ENCODE measurements at regions not wholly inside any gene's neighbourhood (a gene's known extent, or its start where the extent isn't known, plus 50 kb on each side); places are given as distances from the start of the nearest gene placed in this dataset.

DNA sequence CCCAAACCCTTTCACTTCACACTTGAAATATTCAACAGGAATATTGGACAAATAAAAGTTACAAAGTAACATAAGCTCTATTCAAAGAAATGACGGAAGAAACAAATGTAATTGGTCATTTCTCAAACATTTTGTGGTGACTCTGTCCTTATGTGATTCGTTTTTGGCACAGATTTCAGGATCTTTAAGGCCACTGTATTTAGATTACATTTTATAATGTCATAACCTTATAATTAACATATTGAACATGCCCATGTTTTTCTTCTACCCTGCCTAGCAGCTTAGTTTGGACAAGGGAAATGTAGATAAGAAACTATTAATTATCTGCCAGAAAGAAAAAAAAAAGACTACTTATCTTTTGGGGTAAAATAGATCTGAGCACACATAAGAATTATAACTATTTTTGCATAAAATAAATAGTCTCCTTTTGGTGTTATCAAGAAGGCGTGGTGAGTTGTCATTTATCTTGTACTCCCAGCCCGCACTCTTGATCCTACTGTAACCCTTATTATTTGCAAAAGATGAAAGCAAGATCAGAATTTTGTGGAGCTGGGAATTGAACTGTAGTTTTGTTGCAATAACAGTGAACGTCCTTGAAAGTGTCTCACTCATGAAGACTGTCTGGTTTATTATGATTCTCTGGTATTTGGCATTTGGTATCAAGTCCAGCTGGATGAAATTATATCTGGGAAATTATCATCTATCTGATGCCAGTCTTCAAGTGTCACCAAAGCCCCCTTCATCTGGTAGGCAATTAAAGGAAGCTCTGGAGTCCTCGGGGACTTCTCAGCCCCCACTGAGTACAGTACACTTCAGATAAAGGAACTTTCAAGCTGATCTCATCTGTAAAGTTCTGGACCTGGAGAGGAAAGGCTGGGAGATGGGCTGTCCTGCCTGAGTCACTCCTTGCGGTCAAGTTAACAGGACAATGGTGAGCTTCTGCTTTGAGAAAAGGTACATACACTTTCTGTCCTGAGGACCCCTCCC, 175.7 kb upstream of the INHBA start:
- no peak for DNase-seq (ENCODE audit: low spot score)

DNA sequence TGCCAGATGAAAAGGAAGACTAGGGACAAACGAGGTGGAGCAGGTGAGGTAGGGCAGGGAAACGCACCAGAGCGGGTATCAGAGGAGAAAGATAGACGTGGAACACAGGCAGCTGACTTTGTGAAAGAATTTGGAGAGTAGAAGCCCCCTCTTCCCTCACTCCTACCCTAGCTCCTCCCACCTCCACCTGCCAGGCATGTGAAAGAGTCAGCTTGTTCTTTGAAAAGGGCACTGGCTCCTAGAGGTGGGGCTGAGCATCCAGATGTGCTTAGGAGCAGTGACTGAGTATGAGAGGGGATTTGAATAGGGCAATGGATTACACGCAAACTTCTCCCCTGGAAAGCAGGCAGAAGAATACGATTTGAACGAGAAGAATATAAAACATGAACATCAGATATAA, 174.2 kb upstream of the INHBA start:
- DNase-seq (ENCODE audit: low spot score) = no peak

DNA sequence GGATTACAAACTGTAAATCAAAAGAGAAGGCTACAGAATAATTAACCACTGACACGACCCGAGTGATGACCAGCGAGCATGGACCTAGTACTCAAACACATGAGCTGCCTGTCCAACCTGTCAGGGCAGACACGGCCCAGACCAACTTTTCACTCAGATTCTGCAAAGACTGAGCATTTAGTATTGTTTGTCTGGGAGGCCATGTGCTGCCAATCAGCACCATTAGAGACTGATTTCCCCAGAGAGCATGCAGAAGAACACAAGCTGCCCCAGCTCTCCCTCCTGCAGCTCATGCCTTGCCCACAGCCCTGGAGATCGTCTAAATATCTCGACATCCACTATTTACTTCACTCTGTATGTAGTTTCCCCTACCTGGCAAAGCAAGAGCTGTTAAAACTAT, 172.6 kb upstream of the INHBA start:
- no peak for DNase-seq (ENCODE audit: low spot score)

DNA sequence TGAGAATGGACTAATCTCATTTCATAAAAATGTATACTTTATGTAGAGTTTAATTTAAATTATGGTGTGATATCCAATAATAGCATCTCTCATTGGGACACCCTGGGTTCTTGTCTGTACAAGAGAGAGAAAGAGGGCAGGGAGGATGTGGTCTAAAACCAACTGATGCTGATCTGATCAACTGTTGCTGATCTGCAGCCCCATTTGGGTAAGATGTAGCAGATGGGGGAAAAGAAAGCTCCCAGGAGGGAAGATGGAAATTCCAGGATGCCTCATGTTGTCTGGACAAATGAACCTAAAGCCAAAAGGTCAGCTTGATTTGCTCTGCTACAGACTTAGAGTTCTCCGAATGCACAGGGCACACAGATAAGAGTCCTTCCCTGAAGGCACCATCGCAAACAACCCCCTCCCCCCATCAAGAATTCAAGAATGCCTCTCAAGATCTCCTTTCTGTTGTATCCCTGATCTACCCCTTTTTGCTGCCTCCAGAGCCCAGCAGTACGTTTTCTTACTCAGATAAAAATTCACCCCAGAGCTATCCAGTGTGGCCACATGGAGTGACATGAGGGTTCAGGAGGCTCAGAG, 171.4 kb upstream of the INHBA start:
- no peak for DNase-seq (ENCODE audit: low spot score)

DNA sequence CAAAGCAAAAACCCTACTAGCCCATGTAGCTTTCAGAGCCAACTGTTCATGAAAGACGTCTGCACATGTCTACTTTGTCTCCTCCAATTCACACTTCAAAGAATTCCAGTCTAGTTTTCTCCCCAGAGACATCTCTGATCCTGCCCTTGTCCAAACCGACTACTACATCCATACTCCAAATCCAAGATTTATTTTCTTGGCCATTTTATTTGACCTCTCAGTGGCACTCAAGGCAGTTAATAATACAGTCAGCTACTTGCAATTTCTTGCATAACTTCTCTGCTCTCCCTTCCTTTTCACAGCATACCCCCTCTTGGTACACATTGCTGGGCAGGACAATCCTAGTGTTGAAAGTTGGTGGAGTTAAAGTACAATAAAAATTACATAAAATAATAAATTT, 170.9 kb upstream of the INHBA start:
- DNase-seq (ENCODE audit: low spot score) = no peak

DNA sequence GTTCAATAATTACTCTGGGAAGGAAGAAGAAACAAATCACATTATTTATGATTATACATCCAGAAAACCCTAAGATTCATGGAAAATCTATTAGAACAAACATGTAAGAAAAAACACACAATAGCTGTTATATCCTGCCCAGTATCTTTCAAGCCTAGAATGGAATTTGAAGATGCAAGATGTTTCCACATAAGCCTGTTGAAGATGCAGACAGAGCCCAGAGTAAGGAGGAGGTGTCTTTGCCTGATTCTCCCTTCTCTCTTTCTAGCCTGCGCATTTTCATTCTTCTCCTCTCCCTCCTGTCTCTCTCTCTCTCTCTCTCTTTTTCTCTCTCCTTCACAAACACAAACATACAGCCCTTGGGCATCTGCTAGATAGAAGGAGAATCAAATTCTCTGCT, 170.1 kb upstream of the INHBA start:
- DNase-seq (ENCODE audit: low spot score) = no peak

DNA sequence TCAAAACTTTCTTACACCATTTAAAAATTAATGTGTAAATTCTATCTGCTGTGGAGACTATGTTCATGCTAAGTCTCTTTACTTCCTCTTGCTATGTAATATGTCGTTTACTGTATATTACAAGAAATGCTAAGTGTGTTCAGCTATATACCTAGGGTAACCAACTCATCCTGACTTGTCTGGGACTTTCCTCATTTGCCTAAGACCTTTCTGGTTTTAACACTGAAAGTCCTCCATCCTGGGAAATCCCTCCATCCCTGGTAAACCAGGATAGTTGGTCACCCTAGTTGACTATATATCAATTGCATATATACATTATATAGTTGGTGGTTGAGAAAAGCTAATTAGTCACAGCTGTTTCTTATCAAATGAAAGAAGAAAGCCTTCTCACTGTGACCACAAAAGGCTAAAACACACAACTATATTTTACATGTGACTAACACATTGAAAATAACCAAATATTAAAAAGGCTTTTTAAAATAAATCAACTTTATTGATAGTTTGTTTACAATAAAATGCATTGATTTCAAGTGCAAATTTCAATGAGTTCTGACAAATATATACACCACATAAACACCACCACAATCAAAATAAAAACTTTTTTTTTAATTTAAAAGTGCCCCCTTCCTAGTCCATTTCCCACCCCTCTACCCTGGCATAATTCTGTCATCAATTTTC, 167.7 kb upstream of the INHBA start:
- DNase-seq (ENCODE audit: low spot score) = no peak

DNA sequence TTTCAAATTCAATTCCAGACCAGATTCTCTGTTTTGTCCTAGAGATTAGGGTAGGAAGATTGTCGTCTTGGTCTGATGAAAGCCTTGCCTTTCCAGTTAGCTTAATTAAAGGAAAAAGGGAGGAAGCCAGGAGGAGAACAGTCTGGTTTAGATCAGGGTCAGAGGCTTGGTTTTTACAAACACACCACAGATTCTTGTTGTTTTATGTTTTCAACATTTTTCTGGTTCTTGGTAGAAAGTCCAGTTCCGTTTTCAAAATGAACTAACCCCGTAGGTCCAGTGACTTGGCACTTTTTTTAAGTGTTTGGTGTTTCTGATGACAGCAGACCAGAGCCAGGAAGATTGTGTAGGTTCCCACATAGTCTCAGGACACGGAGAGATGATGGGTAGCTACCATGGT, 167.1 kb upstream of the INHBA start:
- no peak for DNase-seq (ENCODE audit: low spot score)

DNA sequence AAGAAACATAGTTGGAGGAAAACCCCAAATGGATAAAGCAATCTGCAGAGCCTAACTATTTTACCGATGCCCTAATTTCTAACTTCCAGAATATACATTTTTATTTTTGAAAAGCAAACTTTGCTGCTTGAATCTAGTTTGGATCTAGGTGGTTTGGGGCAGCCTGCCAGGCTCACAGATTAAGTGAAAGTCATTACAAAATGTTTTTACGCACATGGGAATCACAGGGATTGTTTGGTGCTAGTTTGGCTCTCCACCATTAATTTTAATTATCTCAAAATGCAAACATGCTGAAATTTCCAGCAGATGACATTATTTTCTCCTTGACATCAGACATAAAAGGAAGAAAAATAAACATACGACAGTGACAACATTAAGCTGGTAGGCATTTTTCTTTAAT, 166.7 kb upstream of the INHBA start:
- no peak for DNase-seq (ENCODE audit: low spot score)

DNA sequence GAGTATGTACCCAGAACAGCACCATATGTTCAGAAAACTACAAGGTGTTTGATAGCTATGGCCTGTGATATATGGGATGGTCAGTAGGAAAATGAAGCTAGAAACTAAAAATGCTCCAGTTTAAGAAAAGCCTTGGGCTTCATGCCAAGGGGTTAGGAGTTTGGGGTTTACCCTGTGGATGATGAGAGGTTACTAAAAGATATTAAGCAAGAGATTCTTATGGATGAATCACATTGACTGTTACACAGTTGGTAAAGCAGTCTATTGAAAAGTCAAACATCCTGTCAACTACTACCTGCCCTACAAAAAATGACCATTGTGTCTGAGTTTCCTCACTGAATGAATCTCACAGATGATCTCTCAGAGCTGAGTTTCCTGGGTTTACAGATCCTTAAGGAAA, 166.2 kb upstream of the INHBA start:
- DNase-seq (ENCODE audit: low spot score) = no peak

DNA sequence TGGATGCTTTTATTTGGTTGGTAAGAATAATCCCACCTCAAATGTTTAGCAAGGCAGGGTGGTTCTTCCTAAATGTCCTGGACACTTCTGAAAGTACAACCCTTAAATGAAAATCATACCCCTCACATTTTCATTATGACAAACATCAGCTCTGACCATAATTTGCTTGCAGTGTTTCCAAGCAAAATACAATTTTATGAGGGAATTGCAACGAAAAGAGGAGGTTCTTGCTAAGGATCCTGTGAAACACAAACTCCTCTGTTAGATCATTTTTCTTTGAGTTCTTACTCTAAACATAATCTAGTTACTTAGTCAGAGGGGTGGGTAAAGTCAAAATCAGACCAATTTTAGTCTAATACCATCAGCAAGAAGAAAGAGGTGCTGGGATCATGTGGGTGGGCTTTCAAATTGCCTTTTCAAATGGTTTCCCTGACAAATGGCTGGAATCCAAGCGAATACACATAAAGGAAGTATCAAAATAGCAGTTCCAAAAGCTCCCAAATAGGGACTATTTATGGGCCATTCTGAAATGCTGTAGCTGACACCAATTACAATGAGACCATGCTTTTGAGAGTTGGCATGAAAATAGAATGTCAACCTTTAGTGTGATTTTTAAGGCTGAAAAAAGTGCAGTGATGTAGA, 164.9 kb upstream of the INHBA start:
- DNase-seq (ENCODE audit: low spot score) = no peak

DNA sequence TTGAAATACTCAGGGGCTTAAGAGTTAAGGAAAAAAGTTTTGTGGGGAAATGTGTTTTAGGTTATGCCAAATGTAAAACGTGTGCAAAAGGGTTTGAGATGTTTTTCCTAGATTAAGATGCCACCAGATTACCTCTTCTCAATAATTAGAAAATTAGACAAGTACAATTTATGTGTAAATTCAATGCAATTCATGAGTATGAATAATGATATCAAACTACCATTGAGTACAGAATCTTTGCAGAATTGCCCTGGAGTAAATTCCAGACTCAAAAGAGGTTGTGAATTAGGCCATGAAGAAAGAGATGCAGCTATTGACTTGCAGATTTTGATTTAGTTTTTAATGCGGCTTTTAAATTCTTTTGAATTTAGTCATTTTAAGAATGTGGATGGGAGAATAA, 159.4 kb upstream of the INHBA start:
- no peak for DNase-seq (ENCODE audit: low spot score)

DNA sequence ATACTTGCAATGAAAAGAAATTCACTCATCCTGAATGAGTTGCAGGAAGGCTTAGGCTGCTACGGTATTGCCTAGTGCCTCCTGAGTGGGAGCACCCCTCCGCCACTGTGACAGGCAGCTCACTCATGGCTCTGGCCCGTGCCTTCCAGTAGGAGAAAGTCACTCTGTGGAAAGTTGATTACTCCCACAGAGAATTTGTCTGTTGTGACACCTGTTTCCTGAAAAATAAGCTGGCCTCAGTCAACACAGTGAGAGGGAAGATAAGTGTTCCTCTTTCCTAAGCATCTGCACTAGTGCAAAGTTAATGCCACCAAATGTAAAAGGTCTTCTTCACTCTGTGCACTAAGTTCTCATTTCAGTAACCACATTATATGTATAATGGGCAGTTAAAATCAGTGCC, 158.8 kb upstream of the INHBA start:
- no peak for DNase-seq (ENCODE audit: low spot score)

DNA sequence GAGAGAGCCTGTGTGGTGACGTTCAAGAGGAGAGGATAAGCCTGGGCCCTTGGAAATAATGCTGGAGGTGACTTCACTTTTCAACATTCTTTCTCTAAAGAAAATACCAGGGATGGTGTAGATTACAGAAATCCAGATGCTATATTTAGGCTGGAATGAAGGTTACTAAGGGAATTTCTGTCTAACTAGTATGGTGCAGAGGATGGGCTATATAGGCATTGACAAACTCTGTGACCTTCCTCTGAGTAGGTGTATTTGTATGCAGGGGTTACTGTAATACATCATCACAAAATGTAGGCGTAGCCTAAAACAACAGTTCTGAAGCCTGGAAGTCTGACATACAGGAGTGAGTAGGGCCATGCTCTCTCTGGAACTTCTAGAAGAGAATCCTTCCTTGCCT, 155.3 kb upstream of the INHBA start:
- DNase-seq (ENCODE audit: low spot score) = no peak

DNA sequence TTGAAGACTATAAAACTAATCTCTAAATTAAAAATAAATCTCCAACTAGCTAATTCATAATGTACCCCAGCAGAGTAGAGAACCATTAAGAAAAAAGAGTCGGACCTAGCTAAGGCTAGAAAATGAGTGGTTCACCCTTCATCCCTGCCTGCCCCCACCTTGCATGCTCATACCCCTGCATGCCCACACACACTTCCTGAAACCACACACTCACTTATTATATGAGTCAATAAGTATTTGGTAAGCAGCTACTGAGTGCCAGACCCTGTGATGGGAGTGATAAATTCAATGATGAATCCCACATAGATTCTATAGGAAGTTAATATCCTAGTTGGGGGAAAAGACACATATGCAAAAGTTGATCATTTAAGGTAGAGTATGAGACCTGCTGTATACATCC, 152.9 kb upstream of the INHBA start:
- DNase-seq (ENCODE audit: low spot score) = no peak

DNA sequence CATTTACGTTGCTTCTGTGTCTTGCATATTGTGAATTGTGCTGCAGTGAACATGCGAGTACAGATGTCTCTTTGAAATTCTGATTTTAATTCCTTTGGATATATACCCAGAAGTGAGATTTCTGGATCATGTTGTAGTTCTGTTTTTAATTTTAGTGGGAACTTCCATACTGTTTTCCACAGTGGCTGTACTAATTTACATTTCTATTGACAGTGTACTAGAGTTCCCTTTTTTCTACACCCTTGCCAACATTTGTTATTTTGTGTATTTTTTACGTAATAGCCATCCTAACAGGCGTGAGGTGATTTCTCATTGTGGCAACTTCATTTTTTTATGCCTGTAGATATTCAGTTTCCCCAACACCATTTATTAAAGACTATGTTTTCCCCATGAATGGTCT, 144.7 kb upstream of the INHBA start:
- DNase-seq (ENCODE audit: low spot score) = no peak

DNA sequence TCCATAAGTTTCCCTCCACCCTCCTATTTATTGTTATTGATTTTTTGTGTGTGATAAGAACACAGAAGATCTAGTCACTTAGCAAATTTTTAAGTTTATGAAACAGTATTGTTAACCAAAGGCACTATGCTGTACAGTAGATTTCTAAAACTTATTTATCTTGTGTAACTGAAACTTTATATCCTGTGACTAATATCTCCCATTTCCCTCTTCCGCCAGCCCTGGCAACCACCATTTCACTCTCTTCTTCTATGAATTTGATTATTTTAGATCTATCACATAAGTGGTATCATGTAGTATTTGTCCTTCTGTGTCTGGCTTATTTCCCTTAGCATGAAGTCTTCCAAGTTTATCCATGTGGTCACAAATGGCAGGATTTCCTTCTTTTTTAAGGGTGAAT, 144.3 kb upstream of the INHBA start:
- no peak for DNase-seq (ENCODE audit: low spot score)

DNA sequence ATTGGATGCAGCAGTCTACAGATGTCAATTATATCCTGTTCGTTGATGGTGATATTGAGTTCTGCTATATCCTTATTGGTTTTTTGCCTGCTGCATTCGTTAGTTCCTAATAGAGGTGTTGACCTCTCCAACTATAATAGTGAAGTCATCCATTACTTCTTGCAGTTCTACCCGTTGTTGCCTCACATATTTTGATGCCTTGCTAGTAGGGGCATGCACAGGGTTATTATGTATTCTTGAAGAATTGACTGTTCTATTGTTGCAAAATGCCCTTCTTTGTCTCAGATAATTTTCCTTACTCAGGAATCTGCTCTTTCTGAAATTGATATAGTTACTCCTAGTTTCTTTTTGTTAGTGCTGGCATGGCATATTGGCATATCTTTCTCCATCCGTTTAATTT, 140.1 kb upstream of the INHBA start:
- DNase-seq (ENCODE audit: low spot score) = no peak

DNA sequence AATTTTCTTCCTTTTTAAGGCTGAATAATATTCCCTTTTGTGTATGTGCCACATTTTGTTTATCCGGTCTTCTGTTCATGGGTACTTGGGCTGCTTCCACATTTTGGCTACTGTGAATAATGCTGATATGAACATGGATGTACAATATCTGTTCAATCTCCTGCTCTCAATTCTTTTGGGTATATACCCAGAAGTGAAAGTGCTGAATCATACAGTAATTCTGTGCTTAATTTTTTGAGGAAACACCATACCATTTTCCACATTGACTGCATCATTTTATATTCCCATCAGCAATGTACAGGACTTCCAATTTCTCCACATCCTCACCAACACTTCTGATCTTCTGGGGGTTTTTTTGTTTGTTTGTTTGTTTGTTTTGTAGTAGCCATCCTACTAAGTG, 135.0 kb upstream of the INHBA start:
- DNase-seq (ENCODE audit: low spot score) = no peak

DNA sequence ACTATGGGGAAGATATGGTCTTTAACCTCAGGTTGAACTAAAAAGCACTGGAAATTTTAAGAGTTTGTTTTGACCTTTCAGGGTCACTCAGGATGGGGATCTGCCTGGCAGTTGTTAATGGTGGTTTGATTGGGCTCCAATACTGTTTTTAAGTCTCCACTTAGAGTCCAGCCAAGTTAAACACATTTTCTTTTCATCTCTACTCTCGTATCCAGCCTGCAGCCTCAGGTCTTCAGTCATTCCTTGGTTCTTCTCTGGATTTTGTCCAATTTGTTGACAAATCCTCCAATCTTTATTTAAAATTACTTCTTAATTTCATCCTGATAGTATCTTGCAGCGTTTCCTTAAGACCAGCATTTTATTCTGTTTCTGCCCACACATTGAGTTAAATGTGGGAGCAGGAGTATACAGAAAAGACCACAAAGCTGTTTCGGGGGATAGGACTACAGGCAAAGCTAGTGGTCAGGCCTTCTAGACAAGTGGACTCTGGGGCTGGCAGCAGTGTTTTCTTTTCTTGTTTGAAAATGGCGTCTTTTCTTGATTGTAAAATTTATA, 133.2 kb upstream of the INHBA start:
- DNase-seq (ENCODE audit: low spot score) = no peak

DNA sequence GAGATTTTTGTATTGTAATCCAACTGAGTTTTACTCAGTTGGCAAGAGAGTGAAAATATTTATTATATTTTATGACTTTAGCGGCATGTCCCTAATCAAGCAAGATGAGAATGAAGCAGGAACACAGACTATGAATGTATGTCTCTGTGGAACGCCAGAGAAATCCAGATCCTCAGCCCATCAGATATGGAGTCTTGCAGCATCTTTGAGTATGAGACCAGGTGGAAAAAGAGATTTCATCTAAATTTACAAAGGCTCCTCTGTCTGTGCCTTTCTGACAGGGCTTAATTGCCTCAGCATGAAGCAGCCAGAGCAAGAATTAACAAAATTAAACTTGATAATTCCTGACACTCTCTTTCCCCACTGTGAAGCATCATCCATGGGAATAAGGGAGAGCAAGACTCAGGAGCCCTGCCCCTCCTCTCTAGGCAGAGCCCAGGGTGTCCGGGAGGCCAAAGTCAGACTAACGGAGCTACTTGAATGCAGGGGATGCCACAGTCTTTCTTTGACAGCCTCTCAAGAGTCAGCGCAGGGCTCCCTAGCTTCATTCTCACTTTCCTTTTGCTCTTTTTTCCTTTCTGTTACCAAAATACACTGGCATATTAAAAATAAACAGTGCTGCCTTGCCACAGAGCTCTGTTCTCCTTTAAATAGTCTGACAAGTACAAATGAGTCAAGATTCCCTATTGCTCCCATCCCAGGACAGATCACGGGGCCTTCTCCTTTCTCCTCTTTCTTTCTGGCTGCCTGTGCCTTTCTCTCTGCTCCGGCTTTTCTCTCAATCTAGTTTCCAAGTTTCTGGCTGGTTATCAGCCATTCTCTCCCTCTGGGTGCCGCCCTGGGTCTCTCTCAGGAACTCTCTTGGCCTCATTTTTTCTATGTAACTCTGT, 132.2 kb upstream of the INHBA start:
- no peak for DNase-seq (ENCODE audit: low spot score)

All from germinal center (tissue), 1 donor.